Glomerular endothelial cell (primary cell): ENCODE measurements at regions not wholly inside any gene's neighbourhood (a gene's known extent, or its start where the extent isn't known, plus 50 kb on each side); places are given as distances from the start of the nearest gene placed in this dataset.

ENCODE experiments used
- DNase-seq: peaks from one replicate; pipeline ENCODE4 v3.0.0-alpha.2; 2011; ENCODE audit warnings: low read depth, low spot score; ENCODE audit errors: extremely low read depth

DNA sequence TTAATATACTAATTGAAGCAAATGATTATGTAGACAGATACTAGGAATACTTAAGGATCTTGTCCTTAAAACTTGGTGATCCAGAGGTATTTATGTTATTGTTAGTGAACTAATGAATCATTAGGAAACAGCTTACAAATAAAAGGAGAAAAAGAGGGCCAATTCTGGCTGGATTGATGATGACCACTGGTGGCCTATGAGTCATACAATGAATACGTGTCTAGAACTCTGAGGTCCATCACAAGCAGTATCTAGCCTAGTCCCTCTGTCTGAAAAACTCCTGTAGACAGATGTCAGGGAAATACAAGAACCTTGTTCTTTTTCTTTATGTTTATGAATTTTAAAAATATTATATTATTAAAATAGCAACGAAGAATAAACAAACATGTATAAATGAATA lies 51.7 kb upstream of the RTL1 start:
- DNase-seq = no peak

- no peak for DNase-seq
These were observed 59.0 kb upstream of the RTL1 start for GRCh38 chr14:100962494-100962893.

GRCh38 chr14:100965296-100965695 lies 61.8 kb upstream of the RTL1 start:
- no peak for DNase-seq

GRCh38 chr14:100967178-100967577 lies 63.7 kb upstream of the RTL1 start:
- DNase-seq = no peak

GRCh38 chr14:100967930-100968329 lies 64.4 kb upstream of the RTL1 start:
- DNase-seq = no peak

- no peak for DNase-seq
These were observed 68.8 kb upstream of the RTL1 start for GRCh38 chr14:100972118-100972897.

DNA sequence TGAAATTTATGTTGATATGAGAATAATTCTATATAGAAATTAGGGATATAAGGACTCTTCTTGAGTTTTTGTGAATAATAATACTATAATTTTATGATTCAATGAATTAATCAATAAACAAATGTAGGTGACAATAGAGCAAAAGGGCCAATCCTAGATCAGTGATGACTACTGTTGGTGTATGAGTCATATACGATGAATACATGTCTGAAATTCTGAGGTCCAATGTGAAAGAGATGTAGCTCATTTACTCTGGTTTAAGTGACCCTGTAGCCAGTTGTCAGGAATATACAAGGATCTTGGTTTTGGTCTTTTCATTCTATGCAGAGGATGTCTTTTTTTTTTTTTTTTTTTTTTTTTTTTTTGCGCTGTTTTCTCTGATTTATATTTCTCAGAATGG lies 72.1 kb upstream of the RTL1 start:
- DNase-seq = no peak

GRCh38 chr14:100979079-100979478 lies 75.6 kb upstream of the RTL1 start:
- no peak for DNase-seq

- no peak for DNase-seq
These were observed 76.3 kb upstream of the RTL1 start for GRCh38 chr14:100979780-100980179.

DNA sequence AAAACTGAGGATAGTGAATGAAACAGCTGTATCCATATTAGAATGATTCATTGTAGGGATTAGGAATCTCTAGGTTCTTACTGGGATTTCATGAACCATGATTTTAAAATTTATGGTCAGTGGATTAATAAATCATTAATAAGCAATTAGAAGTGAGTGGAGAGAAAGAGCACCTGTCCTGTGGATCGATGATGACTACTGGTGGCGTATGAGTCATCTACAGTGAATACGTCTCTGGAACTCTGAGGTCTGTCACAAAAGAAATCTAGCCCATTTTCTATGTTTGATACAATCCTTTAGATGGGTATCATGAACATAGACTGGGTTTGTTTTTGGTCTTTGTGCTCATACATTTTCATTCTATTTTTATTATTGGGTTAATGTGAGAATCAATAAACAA lies 77.3 kb upstream of the RTL1 start:
- DNase-seq = no peak

DNA sequence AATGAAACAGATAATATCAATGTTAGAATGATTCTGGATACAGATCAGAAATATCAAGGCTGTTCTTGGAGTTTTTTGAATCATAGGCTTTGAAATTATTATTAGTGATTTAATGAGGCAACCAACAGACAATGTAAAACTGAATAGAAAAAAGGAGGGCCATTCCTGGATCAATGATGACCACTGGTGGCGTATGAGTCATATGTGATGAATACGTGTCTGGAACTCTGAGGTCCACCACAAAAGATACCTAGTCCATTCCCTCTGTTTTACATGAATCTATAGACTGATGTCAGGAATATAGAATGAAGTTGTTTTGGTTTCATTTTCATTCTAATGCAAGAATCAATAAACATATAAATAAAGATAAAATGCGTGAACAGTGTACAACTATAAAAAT lies 78.3 kb upstream of the RTL1 start:
- DNase-seq = no peak

GRCh38 chr14:100982353-100982752 lies 78.8 kb upstream of the RTL1 start:
- DNase-seq = no peak

DNA sequence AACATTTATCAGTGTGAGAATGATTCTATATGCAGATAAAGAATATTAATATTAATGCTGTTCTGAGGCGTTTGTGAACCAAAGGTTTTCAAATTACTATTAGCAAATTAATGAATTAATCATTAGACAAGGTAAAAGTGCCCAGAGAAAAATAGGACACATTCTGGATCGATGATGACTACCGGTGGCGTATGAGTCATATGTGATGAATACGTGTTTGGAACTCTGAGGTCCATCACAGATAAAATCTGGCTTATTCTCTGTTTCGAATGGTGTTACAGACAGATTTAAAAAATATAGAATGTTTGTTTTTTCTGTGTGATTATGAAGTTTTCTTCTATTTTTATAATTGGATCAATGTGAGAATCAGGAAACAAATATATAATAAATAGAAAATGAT lies 79.2 kb upstream of the RTL1 start:
- no peak for DNase-seq

DNA sequence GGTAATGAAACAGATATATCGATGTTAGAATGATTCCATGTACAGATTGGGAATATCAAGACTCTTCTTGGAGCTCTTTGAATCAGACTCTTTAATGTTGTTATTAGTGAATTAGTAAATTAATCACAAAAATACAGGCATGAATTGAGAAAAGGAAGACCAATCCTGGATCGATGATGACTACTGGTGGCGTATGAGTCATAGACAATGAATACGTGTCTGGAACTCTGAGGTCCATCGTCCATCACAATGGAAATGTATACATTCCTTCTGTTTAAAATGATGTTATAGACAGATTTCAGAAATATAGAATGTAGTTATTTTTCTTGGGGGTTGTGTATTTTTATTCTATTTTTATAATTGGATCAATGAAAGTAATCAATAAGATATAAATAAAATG lies 80.2 kb upstream of the RTL1 start:
- DNase-seq = no peak

GRCh38 chr14:100988011-100988410 lies 84.5 kb upstream of the RTL1 start:
- DNase-seq = no peak

DNA sequence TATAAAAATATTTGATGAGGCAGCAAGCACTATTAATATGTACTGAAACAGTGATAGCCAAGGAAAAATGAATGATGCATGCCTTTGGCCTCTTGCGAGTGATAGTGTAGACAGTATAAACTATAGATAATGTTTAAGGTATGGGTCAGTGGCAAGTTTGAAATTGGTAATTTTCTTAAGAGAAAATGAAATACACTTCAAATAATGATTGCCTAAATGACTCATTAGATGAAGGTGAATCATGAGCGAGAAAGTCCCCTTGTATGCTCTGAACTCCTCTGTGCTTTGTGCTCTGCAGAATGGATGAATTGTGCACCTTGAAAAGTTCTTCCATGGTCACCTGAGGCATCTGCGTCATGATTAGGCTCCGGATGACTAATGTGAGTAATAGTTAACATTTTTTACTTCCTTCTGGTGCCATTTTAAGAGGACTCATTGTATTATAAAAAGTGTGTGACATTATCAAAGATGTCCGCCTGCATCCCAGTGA lies 84.9 kb upstream of the RTL1 start:
- DNase-seq = no peak

GRCh38 chr14:100988956-100989355 lies 85.4 kb upstream of the RTL1 start:
- no peak for DNase-seq

DNA sequence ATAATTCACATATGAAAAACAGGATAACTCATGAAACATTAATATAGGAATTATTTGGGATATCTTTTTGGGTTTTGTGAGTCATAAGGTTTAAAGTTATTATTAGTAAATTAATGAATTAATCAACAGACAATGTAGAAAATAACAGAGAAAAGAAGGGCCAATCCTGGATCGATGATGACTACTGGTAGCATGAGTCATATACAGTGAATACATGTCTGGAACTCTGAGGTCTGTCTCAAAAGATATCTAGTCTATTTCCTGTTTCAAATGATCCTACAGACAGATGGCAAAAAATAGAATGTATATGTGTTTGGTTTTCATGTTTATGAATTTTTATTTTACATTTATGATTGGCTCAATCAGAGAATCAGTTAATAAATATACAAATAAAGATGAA lies 86.4 kb upstream of the RTL1 start:
- no peak for DNase-seq

DNA sequence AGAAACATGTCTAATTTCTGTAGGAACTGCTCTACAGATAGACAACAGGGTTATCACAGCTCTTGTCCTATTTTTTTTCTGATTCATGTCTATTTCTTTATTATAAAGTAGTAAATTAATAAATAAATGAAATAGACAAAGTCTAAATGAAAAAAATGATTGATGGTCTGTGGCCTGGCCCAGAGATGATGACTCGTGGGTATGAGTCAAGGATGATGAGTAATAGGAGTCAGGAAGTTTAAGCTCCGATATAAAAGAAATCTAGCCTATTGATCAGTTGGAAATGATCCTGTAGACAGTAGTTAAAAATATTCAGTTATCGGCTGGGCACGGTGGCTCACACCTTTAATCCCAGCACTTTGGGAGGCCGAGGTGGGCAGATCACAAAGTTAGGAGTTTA lies 90.6 kb upstream of the RTL1 start:
- no peak for DNase-seq

- DNase-seq = no peak
These were observed 91.3 kb upstream of the RTL1 start for GRCh38 chr14:100994756-100995330.

DNA sequence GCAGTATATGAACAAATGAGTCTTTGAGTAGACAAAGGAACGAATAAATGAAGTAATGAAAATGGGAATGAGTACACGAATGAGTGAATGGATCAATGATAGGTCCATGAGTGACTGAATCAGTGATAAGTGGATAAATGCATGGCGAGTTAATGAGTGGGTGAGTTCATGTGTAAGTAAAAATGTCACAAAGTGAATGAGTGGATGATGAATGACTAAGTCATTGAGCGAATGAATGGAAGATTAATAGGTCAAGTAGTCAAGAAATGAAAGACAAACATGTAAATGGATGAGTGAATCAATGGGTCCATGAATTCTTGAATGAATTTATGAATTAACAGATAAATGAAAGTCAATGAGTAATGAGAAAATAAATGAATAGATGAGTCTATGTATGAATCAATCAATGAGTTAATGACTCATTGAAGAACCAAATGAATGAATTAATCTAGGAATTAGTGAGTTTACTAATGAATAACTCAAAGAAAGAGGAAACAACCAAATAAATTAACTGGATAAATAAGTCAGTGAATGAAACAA lies 97.3 kb upstream of the RTL1 start:
- DNase-seq = no peak

DNA sequence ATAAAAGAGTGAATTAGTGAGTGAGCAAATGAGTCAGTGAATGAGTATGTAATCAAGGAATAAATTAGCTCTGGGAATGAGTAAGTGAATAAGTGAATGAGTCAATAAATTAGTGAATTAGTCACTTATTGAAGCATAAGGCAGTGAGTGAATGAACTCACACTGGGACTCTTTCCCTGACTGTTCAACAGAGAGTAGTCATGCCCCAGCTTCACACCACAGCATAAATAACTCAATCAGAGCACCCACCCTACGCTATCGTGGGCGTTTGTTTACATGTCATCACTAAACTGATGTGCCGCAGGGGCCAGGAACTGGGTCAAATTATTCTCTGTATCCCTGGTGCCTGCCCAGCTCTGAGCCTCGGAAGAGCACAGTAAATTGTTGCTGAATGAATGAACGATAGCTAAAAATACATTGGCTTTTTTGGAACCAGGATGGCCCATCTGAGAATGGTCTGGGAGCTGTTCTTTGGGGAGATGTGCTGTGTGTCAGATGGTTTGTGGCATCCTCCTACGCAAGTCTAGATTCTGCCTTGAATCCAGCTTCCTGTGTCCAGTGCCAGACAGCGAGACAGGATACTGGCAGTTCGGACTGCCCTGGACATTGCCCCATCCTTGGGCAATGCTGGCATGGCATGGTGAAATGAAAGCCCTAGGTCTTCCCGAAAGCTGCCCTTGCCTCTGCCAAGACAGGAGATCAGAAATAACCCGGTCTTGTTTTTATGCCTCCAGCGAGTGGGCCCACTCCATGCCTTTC lies 98.0 kb upstream of the RTL1 start:
- DNase-seq = no peak
